ENCODE measurements at regions not wholly inside any gene's neighbourhood (a gene's known extent, or its start where the extent isn't known, plus 50 kb on each side); places are given as distances from the start of the nearest gene placed in this dataset.

- no peak for DNase-seq (ENCODE audit: low read depth in 2 of 2)
Measured at GRCh38 chr12:58139894-58140293, 198.5 kb downstream of the ATP23 start.

- DNase-seq (ENCODE audit: low read depth in 2 of 2), result no peak
Measured at GRCh38 chr12:58140395-58140794, 199.0 kb downstream of the ATP23 start.

- no peak for DNase-seq (ENCODE audit: low read depth in 2 of 2)
Measured at GRCh38 chr12:58142991-58143390, 201.6 kb downstream of the ATP23 start.

GRCh38 chr12:58143498-58143995, 202.2 kb downstream of the ATP23 start:
- no peak for DNase-seq (ENCODE audit: low read depth in 2 of 2)

GRCh38 chr12:58148405-58148804, 207.0 kb downstream of the ATP23 start:
- no peak for DNase-seq (ENCODE audit: low read depth in 2 of 2)

- no peak for DNase-seq (ENCODE audit: low read depth in 2 of 2)
Measured at GRCh38 chr12:58148976-58149375, 207.6 kb downstream of the ATP23 start.

GRCh38 chr12:58154359-58154758, 213.0 kb downstream of the ATP23 start:
- DNase-seq (ENCODE audit: low read depth in 2 of 2), result no peak

- DNase-seq (ENCODE audit: low read depth in 2 of 2), result no peak
Measured at GRCh38 chr12:58156697-58157096, 215.3 kb downstream of the ATP23 start.

GRCh38 chr12:58159941-58160340, 218.6 kb downstream of the ATP23 start:
- no peak for DNase-seq (ENCODE audit: low read depth in 2 of 2)

- DNase-seq (ENCODE audit: low read depth in 2 of 2), result no peak
Measured at GRCh38 chr12:58161773-58162172, 220.4 kb downstream of the ATP23 start.

GRCh38 chr12:58163021-58163420, 221.7 kb downstream of the ATP23 start:
- no peak for DNase-seq (ENCODE audit: low read depth in 2 of 2)

GRCh38 chr12:58166643-58167042, 225.3 kb downstream of the ATP23 start:
- DNase-seq (ENCODE audit: low read depth in 2 of 2), result no peak

- DNase-seq (ENCODE audit: low read depth in 2 of 2), result no peak
Measured at GRCh38 chr12:58167622-58168021, 226.3 kb downstream of the ATP23 start.

- DNase-seq (ENCODE audit: low read depth in 2 of 2), result no peak
Measured at GRCh38 chr12:58169826-58170225, 228.5 kb downstream of the ATP23 start.

- DNase-seq (ENCODE audit: low read depth in 2 of 2), result no peak
Measured at GRCh38 chr12:58171914-58172313, 230.5 kb downstream of the ATP23 start.

GRCh38 chr12:58172433-58173073, 231.2 kb downstream of the ATP23 start:
- DNase-seq (ENCODE audit: low read depth in 2 of 2), result no peak

GRCh38 chr12:58174316-58174715, 232.9 kb downstream of the ATP23 start:
- no peak for DNase-seq (ENCODE audit: low read depth in 2 of 2)

GRCh38 chr12:58176296-58176869, 235.0 kb downstream of the ATP23 start:
- DNase-seq (ENCODE audit: low read depth in 2 of 2), result peak in 1 of 2 donors; percentile 11

- no peak for DNase-seq (ENCODE audit: low read depth in 2 of 2)
Measured at GRCh38 chr12:58177366-58177765, 236.0 kb downstream of the ATP23 start.

GRCh38 chr12:58184212-58184611, 242.8 kb downstream of the ATP23 start:
- DNase-seq (ENCODE audit: low read depth in 2 of 2), result no peak

GRCh38 chr12:58186401-58186800, 245.0 kb downstream of the ATP23 start:
- DNase-seq (ENCODE audit: low read depth in 2 of 2), result no peak

GRCh38 chr12:58186914-58187313, 245.5 kb downstream of the ATP23 start:
- no peak for DNase-seq (ENCODE audit: low read depth in 2 of 2)

GRCh38 chr12:58189030-58189429, 247.7 kb downstream of the ATP23 start:
- no peak for DNase-seq (ENCODE audit: low read depth in 2 of 2)

GRCh38 chr12:58189893-58190292, 248.5 kb downstream of the ATP23 start:
- no peak for DNase-seq (ENCODE audit: low read depth in 2 of 2)

Data from stimulated activated CD4-positive, alpha-beta T cell treated with anti-CD3 and anti-CD28 coated beads, Interleukin-4, amount 100 ng/mL, for 48 hours (primary cell).